GM23248 (cell line): ENCODE measurements at regions not wholly inside any gene's neighbourhood (a gene's known extent, or its start where the extent isn't known, plus 50 kb on each side); places are given as distances from the start of the nearest gene placed in this dataset.

Experiments used
- DNase-seq: peaks from one replicate; pipeline ENCODE4 v3.0.0-alpha.2; 2015
- H2AFZ ChIP-seq: fragments of 200-600 bp; sonication (generic); 2 replicates; pipeline ENCODE4 v1.6.1; 2016; ENCODE audit warnings: antibody characterized with exemption
- H3F3A ChIP-seq: fragments of 200-600 bp; sonication (generic); 2 replicates; pipeline ENCODE4 v1.6.1; 2016; ENCODE audit warnings: mild to moderate bottlenecking, antibody characterized with exemption, mixed run types; ENCODE audit not compliant: insufficient read depth
- H3K27ac ChIP-seq: fragments of 200-600 bp; sonication (generic); 2 replicates; pipeline ENCODE4 v1.5.1; 2016; ENCODE audit warnings: mild to moderate bottlenecking
- H3K27me3 ChIP-seq: fragments of 200-600 bp; sonication (generic); replicated peaks from 2 replicates; pipeline ENCODE4 v1.6.1; 2016; ENCODE audit warnings: mild to moderate bottlenecking; ENCODE audit not compliant: insufficient read depth
- H3K36me3 ChIP-seq: fragments of 200-600 bp; sonication (generic); 2 replicates; pipeline ENCODE4 v1.6.1; 2016; ENCODE audit warnings: low read depth, mild to moderate bottlenecking
- H3K4me1 ChIP-seq: fragments of 200-600 bp; sonication (generic); 2 replicates; pipeline ENCODE4 v1.6.1; 2016; ENCODE audit warnings: mild to moderate bottlenecking; ENCODE audit not compliant: insufficient read depth
- H3K4me2 ChIP-seq: fragments of 200-600 bp; sonication (generic); one replicate; pipeline ENCODE4 v1.6.1; 2016; ENCODE audit warnings: mild to moderate bottlenecking; ENCODE audit not compliant: unreplicated experiment
- H3K4me3 ChIP-seq: fragments of 200-600 bp; sonication (generic); 2 replicates; pipeline ENCODE4 v1.5.1; 2016; ENCODE audit warnings: mild to moderate bottlenecking
- H3K79me2 ChIP-seq: fragments of 200-600 bp; sonication (generic); 2 replicates; pipeline ENCODE4 v1.6.1; 2016; ENCODE audit warnings: mild to moderate bottlenecking; ENCODE audit not compliant: insufficient read depth
- H3K9ac ChIP-seq: fragments of 200-600 bp; sonication (generic); 2 replicates; pipeline ENCODE4 v1.6.1; 2016; ENCODE audit warnings: mild to moderate bottlenecking
- H3K9me2 ChIP-seq: fragments of 200-600 bp; sonication (generic); 2 replicates; pipeline ENCODE4 v1.6.1; 2016; ENCODE audit warnings: mixed run types, mild to moderate bottlenecking, moderate library complexity; ENCODE audit not compliant: insufficient read depth
- H3K9me3 ChIP-seq: fragments of 200-600 bp; sonication (generic); one replicate; pipeline ENCODE4 v1.6.1; 2017; ENCODE audit warnings: low read depth
- H4K20me1 ChIP-seq: fragments of 200-600 bp; sonication (generic); 2 replicates; pipeline ENCODE4 v1.6.0; 2016; ENCODE audit not compliant: insufficient read depth
- EZH2 ChIP-seq: fragments of 200-600 bp; sonication (generic); IDR thresholded peaks from 2 replicates; pipeline ENCODE4 v1.6.1; 2018; ENCODE audit warnings: antibody characterized with exemption, mild to moderate bottlenecking; ENCODE audit not compliant: insufficient read depth, poor library complexity, severe bottlenecking
- EZH2phosphoT487 ChIP-seq: fragments of 200-600 bp; sonication (generic); IDR thresholded peaks from 2 replicates; pipeline ENCODE4 v1.6.1; 2018; ENCODE audit warnings: antibody characterized with exemption, moderate library complexity, mild to moderate bottlenecking, low read depth; ENCODE audit not compliant: insufficient read depth
- WGBS, 2 experiments: methylation state at CpG; one replicate each; pipeline ENCODE4 v1.1.6; 2015 to 2017; ENCODE audit warnings: low lambda C conversion rate in 2 of 2, low coverage in 1 of 2; ENCODE audit errors: missing lambda C conversion rate in 2 of 2; 5-methylcytosine and 5-hydroxymethylcytosine counted together
- in situ Hi-C: fragments of 300-500 bp; cut with MboI; formaldehyde crosslinking; loops from 2 replicates; pipeline ENCODE4 v1.15.0; 2020

DNA sequence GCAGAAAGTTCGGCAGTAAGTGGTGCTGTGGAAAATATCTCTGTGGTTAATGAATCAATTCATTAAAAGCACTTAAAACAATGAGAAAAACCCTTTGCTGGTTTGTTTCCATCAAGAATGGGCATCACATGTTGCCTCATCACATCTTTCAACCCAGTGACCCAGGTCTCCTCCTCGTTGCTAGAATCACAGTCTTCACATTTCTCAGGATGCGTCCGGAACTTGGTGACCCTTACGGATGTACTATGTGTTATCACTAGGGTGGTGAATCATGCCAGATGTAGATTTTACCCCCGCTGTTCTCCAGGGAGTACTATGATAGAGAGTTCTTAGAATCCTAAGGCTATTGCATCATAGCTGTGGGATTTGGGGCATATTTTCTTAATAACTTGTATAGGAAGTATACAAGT is 217.9 kb upstream of the KLF4 start:
- H4K20me1 ChIP-seq: no peaks in the 10 kb centered on the region
- peaks cover 42% of the 10 kb centered on the region for H3F3A ChIP-seq
- no peak overlapping the region for H2AFZ ChIP-seq
- no peaks in the 10 kb centered on the region for H3K36me3 ChIP-seq
- no peaks in the 10 kb centered on the region for H3K9me2 ChIP-seq
- peak overlapping the region; percentile 18; the same call in 1 of the 2 replicates for H3K9ac ChIP-seq
- H3K27ac ChIP-seq: peak overlapping the region; percentile 76
- H3K79me2 ChIP-seq: no peaks in the 10 kb centered on the region
- H3K4me2 ChIP-seq: peak overlapping the region; percentile 26
- H3K27me3 ChIP-seq: no peaks in the 10 kb centered on the region
- peak; percentile 86 for DNase-seq
- H3K4me1 ChIP-seq: peaks cover 31% of the 10 kb centered on the region
- in situ Hi-C loops: no loop called here
- no peak overlapping the region for H3K4me3 ChIP-seq
- TF ChIP-seq EZH2phosphoT487 (peak; percentile 47; the same call in 1 of the 2 replicates), EZH2 (no peak)
- WGBS, 2 experiments: 17 to 27% methylated on average over 6 of the region's 6 CpGs
- H3K9me3 ChIP-seq: no peaks in the 10 kb centered on the region

DNA sequence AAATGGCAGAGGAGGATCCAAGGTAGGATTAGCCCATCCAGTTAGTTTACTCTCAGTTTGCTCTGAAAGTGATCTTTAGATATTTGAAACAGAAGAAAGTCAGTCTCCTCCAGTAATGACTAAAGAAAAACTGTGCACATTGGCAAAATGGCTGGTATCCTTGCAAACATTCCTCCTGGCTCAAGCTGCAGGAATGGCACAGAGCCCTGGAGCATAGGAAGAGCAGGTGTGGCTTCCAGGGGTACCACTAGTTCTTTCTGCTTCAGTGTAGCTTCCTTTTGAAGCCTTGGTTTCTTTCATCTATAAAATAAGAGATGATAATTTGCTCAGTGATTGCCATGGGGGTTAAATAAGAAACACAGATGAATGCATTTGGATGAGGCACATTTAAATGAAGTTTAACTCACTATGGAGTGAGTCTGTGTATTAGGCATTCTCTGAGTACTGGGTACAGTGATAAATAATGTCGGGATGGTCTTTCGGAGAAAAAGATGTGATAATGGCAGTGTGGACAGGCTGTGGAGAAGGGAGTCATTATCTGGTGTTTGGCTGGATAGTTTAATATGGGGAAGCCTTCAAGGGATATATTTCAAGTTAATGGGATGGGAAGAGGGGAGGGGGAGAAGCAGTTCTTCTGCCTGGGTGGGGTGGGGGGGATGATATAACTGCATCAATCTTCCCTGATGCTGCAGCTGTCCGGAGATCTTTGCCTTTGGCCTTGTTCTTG is 217.3 kb upstream of the KLF4 start:
- no peaks in the 10 kb centered on the region for H3K79me2 ChIP-seq
- no peaks in the 10 kb centered on the region for H3K36me3 ChIP-seq
- no peaks in the 10 kb centered on the region for H3K27me3 ChIP-seq
- no peak overlapping the region for H3K4me3 ChIP-seq
- no peak for TF ChIP-seq EZH2phosphoT487
- TF ChIP-seq EZH2: no peak
- H3K4me2 ChIP-seq: no peak overlapping the region
- H3K27ac ChIP-seq: peak overlapping the region; percentile 76; the same call in 1 of the 2 replicates
- H3K9me3 ChIP-seq: no peaks in the 10 kb centered on the region
- H3F3A ChIP-seq: peaks cover 36% of the 10 kb centered on the region
- H3K9ac ChIP-seq: no peak overlapping the region
- no peak overlapping the region for H2AFZ ChIP-seq
- DNase-seq: no peak
- in situ Hi-C loops: no loop called here
- peaks cover 25% of the 10 kb centered on the region for H3K4me1 ChIP-seq
- no peaks in the 10 kb centered on the region for H4K20me1 ChIP-seq
- WGBS, 2 experiments: 72 to 75% methylated on average over 3 of the region's 3 CpGs
- H3K9me2 ChIP-seq: no peaks in the 10 kb centered on the region

DNA sequence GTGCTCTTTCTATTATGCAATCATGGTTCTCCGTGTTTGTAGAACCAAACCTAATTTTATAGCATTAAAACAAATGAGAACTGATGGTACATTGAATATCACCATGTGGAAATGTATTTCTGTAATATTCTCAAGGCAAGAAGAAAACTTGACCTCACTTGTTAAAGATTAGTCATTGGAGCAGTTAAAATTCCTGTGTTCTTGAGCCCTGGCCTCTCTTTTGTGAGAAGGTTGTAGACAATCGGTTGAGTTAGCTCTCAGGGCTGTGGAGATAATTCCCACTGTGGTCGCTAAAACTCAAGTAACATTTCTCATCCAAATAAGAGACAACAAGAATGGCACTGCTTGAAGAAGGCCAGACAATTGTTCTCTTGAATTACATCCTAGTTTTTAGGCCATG is 216.0 kb upstream of the KLF4 start:
- no peak overlapping the region for H3K27ac ChIP-seq
- no peaks in the 10 kb centered on the region for H3K79me2 ChIP-seq
- H3K4me3 ChIP-seq: no peak overlapping the region
- no peaks in the 10 kb centered on the region for H3K9me3 ChIP-seq
- TF ChIP-seq EZH2phosphoT487 (no peak), EZH2 (no peak)
- peaks cover 24% of the 10 kb centered on the region for H3F3A ChIP-seq
- WGBS, 2 experiments: 95 to 97% methylated on average over 3 of the region's 3 CpGs
- no peak for DNase-seq
- no peak overlapping the region for H2AFZ ChIP-seq
- no peaks in the 10 kb centered on the region for H4K20me1 ChIP-seq
- H3K4me1 ChIP-seq: peaks cover 15% of the 10 kb centered on the region
- no peak overlapping the region for H3K4me2 ChIP-seq
- H3K27me3 ChIP-seq: no peaks in the 10 kb centered on the region
- no peaks in the 10 kb centered on the region for H3K36me3 ChIP-seq
- no peak overlapping the region for H3K9ac ChIP-seq
- in situ Hi-C loops: no loop called here
- H3K9me2 ChIP-seq: no peaks in the 10 kb centered on the region

DNA sequence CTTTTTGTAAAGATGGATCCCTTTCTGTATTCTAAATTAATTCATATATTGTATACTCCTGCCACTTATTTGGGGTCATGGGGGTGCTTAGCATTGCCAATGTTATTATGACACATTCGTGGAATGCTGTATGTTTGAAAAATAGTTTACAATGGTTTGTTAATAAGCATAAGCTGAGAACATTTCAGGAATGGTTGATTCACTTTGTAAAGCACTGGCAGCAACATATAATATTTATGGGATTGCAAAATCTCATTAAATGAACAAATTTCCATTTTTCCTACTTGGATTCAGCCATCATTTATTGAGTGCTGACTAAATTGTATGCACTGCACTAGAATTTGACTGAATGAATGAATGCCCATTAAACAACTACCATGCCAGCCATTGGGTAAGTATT is 215.2 kb upstream of the KLF4 start:
- in situ Hi-C loops: no loop called here
- no peak overlapping the region for H3K27ac ChIP-seq
- no peak for DNase-seq
- H3K4me2 ChIP-seq: no peak overlapping the region
- 21 to 25% methylated on average over 1 of the region's 1 CpG for WGBS, 2 experiments
- H4K20me1 ChIP-seq: no peaks in the 10 kb centered on the region
- H3K79me2 ChIP-seq: no peaks in the 10 kb centered on the region
- no peak overlapping the region for H3K9ac ChIP-seq
- no peaks in the 10 kb centered on the region for H3K9me3 ChIP-seq
- TF ChIP-seq EZH2 (no peak), EZH2phosphoT487 (no peak)
- H3K4me1 ChIP-seq: peaks cover 15% of the 10 kb centered on the region
- H3K4me3 ChIP-seq: no peak overlapping the region
- H2AFZ ChIP-seq: no peak overlapping the region
- H3K27me3 ChIP-seq: no peaks in the 10 kb centered on the region
- H3F3A ChIP-seq: peaks cover 17% of the 10 kb centered on the region
- H3K36me3 ChIP-seq: no peaks in the 10 kb centered on the region
- H3K9me2 ChIP-seq: no peaks in the 10 kb centered on the region
